ENCODE measurements at regions not wholly inside any gene's neighbourhood (a gene's known extent, or its start where the extent isn't known, plus 50 kb on each side); places are given as distances from the start of the nearest gene placed in this dataset.

GRCh38 chr4:62263454-62263853 is 1063.3 kb downstream of the ADGRL3 start:
- TF ChIP-seq Cebpa-rat (IDR thresholded peaks at IDR 0.05): no peak
- no peaks in the 10 kb centered on the region for H4K20me1 ChIP-seq
- H3K4me2 ChIP-seq: no peak overlapping the region
- H3K4me3 ChIP-seq: no peak overlapping the region
- no peaks in the 10 kb centered on the region for H3K4me1 ChIP-seq
- H3K27ac ChIP-seq: no peak overlapping the region
- H3K9ac ChIP-seq: no peak overlapping the region
- H3K9me3 ChIP-seq: no peaks in the 10 kb centered on the region
- H3K27me3 ChIP-seq: no peaks in the 10 kb centered on the region
- H3K36me3 ChIP-seq: no peaks in the 10 kb centered on the region

- no peak overlapping the region for H3K4me3 ChIP-seq
- H4K20me1 ChIP-seq: no peaks in the 10 kb centered on the region
- H3K27me3 ChIP-seq: no peaks in the 10 kb centered on the region
- no peaks in the 10 kb centered on the region for H3K36me3 ChIP-seq
- H3K4me2 ChIP-seq: no peak overlapping the region
- H3K9me3 ChIP-seq: no peaks in the 10 kb centered on the region
- H3K4me1 ChIP-seq: no peaks in the 10 kb centered on the region
- H3K9ac ChIP-seq: no peak overlapping the region
- no peak overlapping the region for H3K27ac ChIP-seq
- no peak for TF ChIP-seq Cebpa-rat (IDR thresholded peaks at IDR 0.05)
Observed at GRCh38 chr4:62262676-62263075, 1062.5 kb downstream of the ADGRL3 start.

GRCh38 chr4:62260254-62260653 is 1060.1 kb downstream of the ADGRL3 start:
- Histone ChIP-seq H3K9ac (no peak overlapping the region), H3K27ac (no peak overlapping the region), H3K4me1 (no peaks in the 10 kb centered on the region), H3K4me3 (no peak overlapping the region), H3K4me2 (no peak overlapping the region), H3K9me3 (no peaks in the 10 kb centered on the region), H4K20me1 (no peaks in the 10 kb centered on the region), H3K36me3 (no peaks in the 10 kb centered on the region), H3K27me3 (no peaks in the 10 kb centered on the region)
- TF ChIP-seq Cebpa-rat (IDR thresholded peaks at IDR 0.05): no peak

- Histone ChIP-seq H3K9ac (no peak overlapping the region), H3K9me3 (no peaks in the 10 kb centered on the region), H3K27me3 (no peaks in the 10 kb centered on the region), H3K4me2 (no peak overlapping the region), H4K20me1 (no peaks in the 10 kb centered on the region), H3K4me1 (no peaks in the 10 kb centered on the region), H3K36me3 (no peaks in the 10 kb centered on the region), H3K4me3 (no peak overlapping the region), H3K27ac (no peak overlapping the region)
- no peak for TF ChIP-seq Cebpa-rat (IDR thresholded peaks at IDR 0.05)
Observed at GRCh38 chr4:62256479-62256878, 1056.4 kb downstream of the ADGRL3 start.

GRCh38 chr4:62252728-62253127 is 1052.6 kb downstream of the ADGRL3 start:
- H3K27ac ChIP-seq: no peak overlapping the region
- no peak overlapping the region for H3K4me2 ChIP-seq
- no peaks in the 10 kb centered on the region for H4K20me1 ChIP-seq
- H3K36me3 ChIP-seq: no peaks in the 10 kb centered on the region
- no peak for TF ChIP-seq Cebpa-rat (IDR thresholded peaks at IDR 0.05)
- no peak overlapping the region for H3K9ac ChIP-seq
- H3K4me1 ChIP-seq: no peaks in the 10 kb centered on the region
- H3K27me3 ChIP-seq: no peaks in the 10 kb centered on the region
- no peaks in the 10 kb centered on the region for H3K9me3 ChIP-seq
- H3K4me3 ChIP-seq: no peak overlapping the region

- Histone ChIP-seq H3K9me3 (no peaks in the 10 kb centered on the region), H3K4me3 (no peak overlapping the region), H3K27ac (no peak overlapping the region), H3K9ac (no peak overlapping the region), H3K27me3 (no peaks in the 10 kb centered on the region), H4K20me1 (no peaks in the 10 kb centered on the region), H3K36me3 (no peaks in the 10 kb centered on the region), H3K4me2 (no peak overlapping the region), H3K4me1 (no peaks in the 10 kb centered on the region)
- no peak for TF ChIP-seq Cebpa-rat (IDR thresholded peaks at IDR 0.05)
Observed at GRCh38 chr4:62250100-62250499, 1050.0 kb downstream of the ADGRL3 start.

GRCh38 chr4:62243895-62244294 is 1043.8 kb downstream of the ADGRL3 start:
- TF ChIP-seq Cebpa-rat (IDR thresholded peaks at IDR 0.05): no peak
- H3K9ac ChIP-seq: no peak overlapping the region

GRCh38 chr4:62235911-62236310 is 1035.8 kb downstream of the ADGRL3 start:
- Histone ChIP-seq H3K4me2 (no peak overlapping the region), H3K36me3 (no peaks in the 10 kb centered on the region), H3K27ac (no peak overlapping the region), H3K27me3 (no peaks in the 10 kb centered on the region), H3K9ac (no peak overlapping the region), H3K9me3 (no peaks in the 10 kb centered on the region), H3K4me3 (no peak overlapping the region), H3K4me1 (no peaks in the 10 kb centered on the region), H4K20me1 (no peaks in the 10 kb centered on the region)
- no peak for TF ChIP-seq Cebpa-rat (IDR thresholded peaks at IDR 0.05)

More at GRCh38 chr4:62243895-62244294, 1043.8 kb downstream of the ADGRL3 start:
- Histone ChIP-seq H3K4me3 (no peak overlapping the region), H3K27me3 (no peaks in the 10 kb centered on the region), H3K9me3 (no peaks in the 10 kb centered on the region), H4K20me1 (no peaks in the 10 kb centered on the region), H3K4me1 (no peaks in the 10 kb centered on the region), H3K36me3 (no peaks in the 10 kb centered on the region), H3K27ac (no peak overlapping the region), H3K4me2 (no peak overlapping the region)

GRCh38 chr4:62232814-62233213 is 1032.7 kb downstream of the ADGRL3 start:
- no peaks in the 10 kb centered on the region for H3K9me3 ChIP-seq
- no peak overlapping the region for H3K4me3 ChIP-seq
- no peak for TF ChIP-seq Cebpa-rat (IDR thresholded peaks at IDR 0.05)
- no peak overlapping the region for H3K9ac ChIP-seq
- no peak overlapping the region for H3K27ac ChIP-seq
- no peaks in the 10 kb centered on the region for H3K27me3 ChIP-seq
- no peak overlapping the region for H3K4me2 ChIP-seq
- no peaks in the 10 kb centered on the region for H4K20me1 ChIP-seq
- H3K4me1 ChIP-seq: no peaks in the 10 kb centered on the region
- no peaks in the 10 kb centered on the region for H3K36me3 ChIP-seq

- TF ChIP-seq Cebpa-rat (IDR thresholded peaks at IDR 0.05): no peak
- Histone ChIP-seq H3K4me2 (no peak overlapping the region), H3K4me1 (no peaks in the 10 kb centered on the region)
Observed at GRCh38 chr4:62231994-62232393, 1031.9 kb downstream of the ADGRL3 start.

GRCh38 chr4:62226082-62226481 is 1026.0 kb downstream of the ADGRL3 start:
- TF ChIP-seq Cebpa-rat (IDR thresholded peaks at IDR 0.05): no peak
- no peaks in the 10 kb centered on the region for H3K9me3 ChIP-seq
- H3K36me3 ChIP-seq: no peaks in the 10 kb centered on the region
- H4K20me1 ChIP-seq: no peaks in the 10 kb centered on the region
- no peak overlapping the region for H3K27ac ChIP-seq
- H3K4me1 ChIP-seq: no peaks in the 10 kb centered on the region
- no peaks in the 10 kb centered on the region for H3K27me3 ChIP-seq
- H3K4me3 ChIP-seq: no peak overlapping the region
- H3K9ac ChIP-seq: no peak overlapping the region
- no peak overlapping the region for H3K4me2 ChIP-seq

More at GRCh38 chr4:62231994-62232393, 1031.9 kb downstream of the ADGRL3 start:
- Histone ChIP-seq H3K27me3 (no peaks in the 10 kb centered on the region), H3K36me3 (no peaks in the 10 kb centered on the region), H3K4me3 (no peak overlapping the region), H3K27ac (no peak overlapping the region), H3K9ac (no peak overlapping the region), H3K9me3 (no peaks in the 10 kb centered on the region), H4K20me1 (no peaks in the 10 kb centered on the region)
